Keratinocyte (primary cell): ENCODE measurements at regions not wholly inside any gene's neighbourhood (a gene's known extent, or its start where the extent isn't known, plus 50 kb on each side); places are given as distances from the start of the nearest gene placed in this dataset.
"Not testable (repeated sequence)": the region's sequence is repeated elsewhere in the genome, so short reads cannot be mapped to it uniquely, and the experiment has no call there.

Experiments used
- DNase-seq: peaks from one replicate; pipeline ENCODE4 v3.0.0-alpha.2; 2011; ENCODE audit warnings: low read depth, missing footprints, low spot score
- FAIRE-seq: peaks from 2 replicates; lab custom pipeline; 2011; peaks lifted over from hg19 to GRCh38; lab: Jason Lieb, UNC
- H2AFZ ChIP-seq: 2 replicates; pipeline ENCODE4 v1.6.0; 2012; ENCODE audit warnings: low read length, control low read depth, inconsistent platforms; ENCODE audit not compliant: control insufficient read depth
- H3K27ac ChIP-seq: 2 replicates; pipeline ENCODE4 v1.5.1; 2011; ENCODE audit warnings: low read length; ENCODE audit not compliant: control insufficient read depth, insufficient read depth
- H3K27me3 ChIP-seq: 3 replicates; pipeline ENCODE4 v1.6.0; 2011; ENCODE audit warnings: low read length; ENCODE audit not compliant: control insufficient read depth, insufficient read depth; ENCODE audit errors: extremely low read depth
- H3K36me3 ChIP-seq, 2 experiments: 2 replicates in 1 of 2; 3 replicates in 1 of 2; pipeline ENCODE4 v1.5.1; 2011; ENCODE audit warnings: low read length in 2 of 2, mild to moderate bottlenecking in 1 of 2; ENCODE audit not compliant: control insufficient read depth in 2 of 2, insufficient read depth in 2 of 2; ENCODE audit errors: extremely low read depth in 1 of 2
- H3K4me1 ChIP-seq: 3 replicates; pipeline ENCODE4 v1.5.1; 2011; ENCODE audit warnings: low read length; ENCODE audit not compliant: control insufficient read depth, insufficient read depth; ENCODE audit errors: extremely low read depth
- H3K4me2 ChIP-seq: 3 replicates; pipeline ENCODE4 v1.6.0; 2011; ENCODE audit warnings: low read depth, low read length; ENCODE audit not compliant: control insufficient read depth, insufficient read depth; ENCODE audit errors: extremely low read depth
- H3K4me3 ChIP-seq, 3 experiments: fragments of 200-600 bp in 1 of 3; sonication (generic) in 1 of 3; 2 replicates in 2 of 3; 3 replicates in 1 of 3; pipeline ENCODE4 v1.5.1; 2011 to 2016; ENCODE audit warnings: low read length in 3 of 3, mild to moderate bottlenecking in 3 of 3, control low read depth in 2 of 3, inconsistent platforms in 1 of 3, low read depth in 1 of 3, mixed read lengths in 1 of 3, mixed run types in 1 of 3, moderate library complexity in 1 of 3; ENCODE audit not compliant: control insufficient read depth in 2 of 3, insufficient read depth in 2 of 3; ENCODE audit errors: extremely low read depth in 1 of 3
- H3K79me2 ChIP-seq: 2 replicates; pipeline ENCODE4 v1.6.0; 2012; ENCODE audit warnings: low read length; ENCODE audit not compliant: control insufficient read depth, insufficient read depth
- H3K9ac ChIP-seq: 3 replicates; pipeline ENCODE4 v1.6.0; 2011; ENCODE audit warnings: low read length; ENCODE audit not compliant: control insufficient read depth, insufficient read depth; ENCODE audit errors: extremely low read depth
- H3K9me1 ChIP-seq: 3 replicates; pipeline ENCODE4 v1.6.0; 2011; ENCODE audit warnings: low read length; ENCODE audit not compliant: control insufficient read depth, insufficient read depth; ENCODE audit errors: extremely low read depth
- H3K9me3 ChIP-seq: 2 replicates; pipeline ENCODE4 v1.5.1; 2012; ENCODE audit warnings: low read depth, low read length; ENCODE audit not compliant: control insufficient read depth
- H4K20me1 ChIP-seq: 3 replicates; pipeline ENCODE4 v1.6.0; 2011; ENCODE audit warnings: low read length; ENCODE audit not compliant: control insufficient read depth, insufficient read depth; ENCODE audit errors: extremely low read depth
- CTCF ChIP-seq, 3 experiments: IDR thresholded peaks in 1 of 3; conservative IDR thresholded peaks in 1 of 3; optimal IDR thresholded peaks in 1 of 3; 2 replicates in 2 of 3; 3 replicates in 1 of 3; pipeline versions ENCODE3 to v1.5.1; 2011; ENCODE audit warnings: low read length in 3 of 3, mild to moderate bottlenecking in 3 of 3, moderate library complexity in 2 of 3, control low read depth in 1 of 3, inconsistent platforms in 1 of 3; ENCODE audit not compliant: insufficient read depth in 2 of 3; ENCODE audit errors: extremely low read depth in 1 of 3
- EZH2 ChIP-seq: IDR thresholded peaks from one replicate; pipeline ENCODE4 v1.6.1; 2012; ENCODE audit warnings: inconsistent platforms, mild to moderate bottlenecking, low read length, moderate library complexity
- dilution Hi-C: fragments of 300-500 bp; cut with MboI; formaldehyde crosslinking; loops from one replicate; pipeline ENCODE4 v1.7.0; 2020; ENCODE audit warnings: low sequenced_read_pairs; ENCODE audit not compliant: extremely low pct_ligation_motif_present

GRCh38 chr2:35436893-35437292, 918.7 kb upstream of the CRIM1 start:
- H3K27me3 ChIP-seq, H3K4me1 ChIP-seq, DNase-seq, H3K4me2 ChIP-seq, dilution Hi-C loops, H4K20me1 ChIP-seq, H3K9ac ChIP-seq, H3K27ac ChIP-seq, H3K79me2 ChIP-seq, H2AFZ ChIP-seq, H3K36me3 ChIP-seq, H3K9me3 ChIP-seq, H3K9me1 ChIP-seq, H3K4me3 ChIP-seq, FAIRE-seq: not testable (repeated sequence)

- no peaks in the 10 kb centered on the region for H3K36me3 ChIP-seq
- H3K79me2 ChIP-seq = no peaks in the 10 kb centered on the region
- H3K4me1 ChIP-seq = no peaks in the 10 kb centered on the region
- H3K4me3 ChIP-seq = no peak overlapping the region
- no peak for TF ChIP-seq EZH2
- peak; percentile 54 to 68 (median 58) for TF ChIP-seq CTCF (optimal IDR thresholded peaks at IDR 0.05 in 1 of 3, IDR thresholded peaks at IDR 0.05 in 1 of 3, conservative IDR thresholded peaks at IDR 0.05 in 1 of 3; ENCODE audit: extremely low read depth in 1 of 3, insufficient read depth in 2 of 3, low read length in 3 of 3)
- no peaks in the 10 kb centered on the region for H4K20me1 ChIP-seq
- no peak overlapping the region for H2AFZ ChIP-seq
- dilution Hi-C loops = no loop called here
- DNase-seq (no peak), FAIRE-seq (no peak)
- no peak overlapping the region for H3K4me2 ChIP-seq
- no peaks in the 10 kb centered on the region for H3K9me3 ChIP-seq
- H3K27me3 ChIP-seq = no peaks in the 10 kb centered on the region
- no peak overlapping the region for H3K9ac ChIP-seq
- no peaks in the 10 kb centered on the region for H3K9me1 ChIP-seq
- H3K27ac ChIP-seq = no peak overlapping the region
Measured at GRCh38 chr2:35428548-35428947, 927.0 kb upstream of the CRIM1 start.

- Histone ChIP-seq H3K79me2 (no peaks in the 10 kb centered on the region), H3K4me3 (no peak overlapping the region), H3K9me3 (no peaks in the 10 kb centered on the region), H3K4me2 (no peak overlapping the region), H2AFZ (no peak overlapping the region), H3K36me3 (no peaks in the 10 kb centered on the region), H3K4me1 (no peaks in the 10 kb centered on the region), H3K27ac (no peak overlapping the region), H3K9me1 (no peaks in the 10 kb centered on the region), H4K20me1 (no peaks in the 10 kb centered on the region), H3K9ac (no peak overlapping the region), H3K27me3 (no peaks in the 10 kb centered on the region)
- dilution Hi-C loops = no loop called here
- FAIRE-seq = no peak
- TF ChIP-seq CTCF (optimal IDR thresholded peaks at IDR 0.05 in 1 of 3, IDR thresholded peaks at IDR 0.05 in 1 of 3, conservative IDR thresholded peaks at IDR 0.05 in 1 of 3; ENCODE audit: extremely low read depth in 1 of 3, insufficient read depth in 2 of 3, low read length in 3 of 3) (no peak), EZH2 (no peak)
- DNase-seq = no peak
Measured at GRCh38 chr2:35421485-35421884, 934.1 kb upstream of the CRIM1 start.
